HG02763 (cell line): ENCODE measurements at regions not wholly inside any gene's neighbourhood (a gene's known extent, or its start where the extent isn't known, plus 50 kb on each side); places are given as distances from the start of the nearest gene placed in this dataset.
"Not testable (repeated sequence)": the region's sequence is repeated elsewhere in the genome, so short reads cannot be mapped to it uniquely, and the experiment has no call there.

Experiments used
- ATAC-seq: cut with Tn5 transposase; IDR thresholded peaks from one replicate; pipeline ENCODE4 v1.9.1; 2021; ENCODE audit warnings: mild to moderate bottlenecking, moderate library complexity; ENCODE audit not compliant: unreplicated experiment

DNA sequence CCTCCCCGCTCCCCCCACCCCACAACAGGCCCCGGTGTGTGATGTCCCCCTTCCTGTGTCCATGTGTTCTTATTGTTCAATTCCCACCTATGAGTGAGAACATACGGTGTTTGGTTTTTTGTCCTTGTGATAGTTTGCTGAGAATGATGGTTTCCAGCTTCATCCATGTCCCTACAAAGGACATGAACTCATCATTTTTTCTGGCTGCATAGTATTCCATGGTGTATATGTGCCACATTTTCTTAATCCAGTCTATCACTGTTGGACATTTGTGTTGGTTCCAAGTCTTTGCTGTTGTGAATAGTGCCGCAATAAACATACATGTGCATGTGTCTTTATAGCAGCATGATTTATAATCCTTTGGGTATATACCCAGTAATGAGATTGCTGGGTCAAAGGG lies 104.3 kb downstream of the MTPN start:
- not testable (repeated sequence) for ATAC-seq

DNA sequence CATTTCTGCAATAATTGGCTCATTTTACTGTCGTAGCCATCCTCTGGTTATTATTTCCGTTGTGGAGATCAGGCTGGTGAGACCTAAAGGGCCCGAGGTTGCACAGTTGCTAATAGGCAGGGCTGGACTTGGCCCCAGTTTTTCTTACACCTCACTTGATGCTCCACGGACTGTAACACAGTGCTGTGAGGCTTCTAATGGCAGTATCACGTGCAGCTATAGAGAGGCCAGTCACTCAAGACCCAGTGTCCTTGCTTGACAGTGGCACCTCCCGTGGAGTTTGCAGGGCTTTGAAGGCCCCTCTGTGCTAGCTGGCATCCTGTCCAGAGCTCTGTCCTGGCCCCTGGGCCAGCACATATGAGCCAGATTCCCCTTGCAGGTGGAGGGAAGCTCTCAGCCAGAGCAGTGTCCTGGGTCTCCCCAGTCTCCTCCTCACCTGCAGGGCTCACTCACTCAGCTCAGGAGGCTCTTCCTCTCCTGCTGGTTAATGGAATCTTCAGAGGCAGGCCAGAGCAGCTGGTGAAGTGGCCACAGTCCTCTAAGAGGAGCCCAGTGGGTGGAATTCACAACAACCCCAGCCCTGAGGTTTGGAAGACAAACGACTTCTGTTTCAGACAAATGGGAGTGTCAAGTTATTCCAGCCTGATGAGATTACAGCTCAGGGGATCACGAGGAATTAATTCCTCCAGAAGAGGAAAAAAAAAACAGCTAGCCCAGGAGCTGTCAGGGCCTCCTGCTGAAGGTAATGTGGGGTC lies 114.2 kb upstream of the FAM180A start:
- ATAC-seq = no peak

DNA sequence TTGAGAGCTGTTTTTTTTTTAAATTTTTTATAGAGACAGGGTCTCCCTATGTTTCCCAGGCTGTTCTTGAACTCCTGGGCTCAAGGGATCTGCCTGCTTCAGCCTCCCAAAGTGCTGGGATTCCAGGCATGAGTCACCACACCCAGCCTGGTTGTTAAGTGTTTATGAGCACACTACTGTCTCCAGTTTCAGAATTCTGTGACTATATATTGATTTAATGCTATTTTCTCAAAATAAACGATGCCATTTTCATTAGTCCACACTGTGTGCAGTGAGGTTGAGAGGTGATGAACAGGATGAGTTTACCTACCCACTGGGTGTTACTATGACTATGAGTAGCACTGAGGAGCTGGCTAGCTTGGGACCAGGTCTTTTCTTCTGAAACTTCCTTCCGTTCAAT lies 110.9 kb upstream of the FAM180A start:
- no peak for ATAC-seq

DNA sequence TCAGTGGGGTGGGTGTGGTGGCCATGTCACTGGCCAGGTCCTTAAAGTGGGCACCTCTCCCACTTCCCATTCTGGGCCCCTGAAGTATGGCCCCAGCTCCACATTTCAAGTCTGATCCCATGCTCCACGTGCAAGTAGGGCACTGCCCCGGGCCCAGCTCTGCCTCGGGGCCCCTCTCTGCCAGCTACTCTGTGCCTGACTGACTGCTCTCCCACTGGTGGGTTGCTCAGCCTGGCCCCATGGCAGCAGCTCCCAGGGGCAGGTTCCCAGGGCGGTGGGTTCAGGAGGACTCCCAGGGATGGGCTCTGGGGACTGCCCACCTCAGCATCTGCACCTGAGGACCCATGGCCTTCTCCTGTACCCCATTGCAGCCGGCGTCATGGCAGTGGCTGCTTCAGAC lies 110.2 kb upstream of the FAM180A start:
- no peak for ATAC-seq

DNA sequence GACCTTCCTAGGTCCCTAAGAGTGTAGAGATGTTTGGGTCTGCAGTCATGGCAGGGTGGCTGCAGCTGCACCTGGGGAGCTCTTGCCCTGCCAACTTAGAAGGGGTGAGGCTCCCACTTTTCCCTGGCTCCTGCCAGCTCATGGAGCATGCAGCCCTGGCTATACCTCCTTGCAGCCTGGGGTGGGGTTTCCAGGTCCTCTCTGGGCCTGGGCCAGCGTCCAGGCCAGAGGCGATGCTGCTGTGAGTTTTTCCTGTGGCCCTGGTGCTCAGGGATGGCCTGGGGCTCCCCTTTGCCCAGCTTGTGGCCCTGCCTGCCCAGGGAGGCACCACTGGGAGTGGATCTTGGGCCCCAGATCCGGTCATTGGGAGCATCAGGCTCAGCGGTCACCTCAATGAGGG lies 109.8 kb upstream of the FAM180A start:
- ATAC-seq = no peak

DNA sequence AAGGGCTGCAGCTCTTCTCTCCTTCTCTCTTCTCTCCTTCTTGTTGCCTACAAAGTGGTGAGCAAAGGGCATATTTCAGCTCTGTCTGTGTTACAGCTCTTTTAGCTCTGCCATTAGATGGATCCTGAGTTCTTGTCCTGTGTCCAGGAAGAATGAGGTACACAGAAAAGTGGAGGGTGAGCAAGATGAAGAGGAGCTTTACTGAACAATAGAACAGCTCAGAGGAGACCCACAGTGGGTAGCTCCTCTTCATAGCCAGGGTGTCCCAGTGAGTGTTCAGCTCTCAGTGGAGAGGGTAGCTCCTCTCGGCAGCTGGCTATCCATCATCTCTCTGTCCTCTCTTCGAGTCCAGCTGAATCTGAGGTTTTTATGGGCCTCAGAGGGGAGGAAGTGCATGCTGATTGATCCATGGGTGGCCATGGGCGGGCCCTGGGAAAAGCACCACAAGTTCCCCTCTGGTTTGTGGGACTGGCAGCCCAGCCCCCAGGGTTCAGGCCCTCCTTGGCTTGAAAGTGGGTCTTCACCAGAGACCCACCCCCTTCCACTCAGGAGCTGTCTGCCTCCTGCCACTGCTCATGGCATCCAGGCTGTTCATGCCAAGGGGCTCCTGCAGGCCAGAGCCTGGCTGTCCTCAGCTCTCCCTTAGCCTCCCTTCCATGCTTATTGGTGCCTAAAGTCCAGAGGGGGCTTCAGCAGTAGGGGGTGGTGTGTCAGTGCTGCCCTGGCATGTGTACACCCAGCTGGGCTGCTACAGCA lies 109.1 kb upstream of the FAM180A start:
- no peak for ATAC-seq

DNA sequence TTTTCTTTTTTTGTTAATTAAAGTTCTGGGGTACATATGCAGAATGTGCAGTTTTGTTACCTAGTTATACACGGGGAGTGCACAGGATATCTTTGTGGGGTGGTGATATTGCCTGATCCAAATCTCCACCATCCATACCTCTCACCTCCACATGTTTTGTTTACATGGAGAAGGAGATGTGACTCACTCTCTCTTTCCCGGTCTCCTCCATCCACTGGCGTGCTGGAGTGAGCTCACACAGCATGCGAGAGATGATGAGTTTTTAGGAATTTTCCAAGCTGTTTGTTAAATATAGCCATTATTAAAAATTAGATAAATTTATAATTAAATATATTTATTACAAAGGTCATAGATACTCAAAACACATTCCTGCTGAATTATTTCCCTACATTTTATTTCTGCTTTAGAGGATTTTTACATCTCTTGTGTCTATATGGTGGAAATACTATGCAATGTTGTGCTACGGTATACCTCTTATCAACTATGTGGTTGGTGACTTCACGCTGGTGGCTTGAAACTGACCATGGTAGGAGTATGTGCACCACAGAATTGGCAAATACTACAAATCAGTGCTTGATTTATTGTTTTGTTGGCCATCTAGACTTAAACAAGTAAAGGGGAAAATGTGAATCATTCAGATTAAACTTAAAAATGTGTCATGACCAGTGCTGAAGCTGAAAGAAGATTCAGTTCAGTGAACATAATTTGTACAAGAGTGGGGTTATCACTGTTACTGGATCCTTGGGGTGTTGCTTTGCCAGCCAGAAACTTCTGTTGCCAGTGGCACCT lies 107.9 kb upstream of the FAM180A start:
- no peak for ATAC-seq

DNA sequence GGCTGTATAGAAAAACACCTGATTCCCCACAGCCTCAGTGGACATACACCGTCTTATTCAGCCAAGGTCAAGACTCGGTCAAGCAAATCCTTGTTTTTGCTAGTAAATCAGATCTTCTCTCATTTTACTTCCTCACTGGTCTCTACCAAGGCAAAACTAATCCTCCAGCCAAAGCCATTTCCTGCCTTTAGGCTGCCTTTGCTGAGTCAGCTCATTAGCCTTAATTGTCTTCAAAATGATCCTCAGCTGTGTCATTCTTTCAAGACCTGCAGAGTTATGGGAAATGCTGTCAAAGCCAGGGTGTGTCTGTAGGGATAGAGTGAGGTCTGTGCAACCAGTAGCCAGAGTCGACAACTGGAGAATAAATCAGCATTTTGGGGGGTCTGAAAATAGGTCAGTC lies 107.2 kb upstream of the FAM180A start:
- no peak for ATAC-seq

DNA sequence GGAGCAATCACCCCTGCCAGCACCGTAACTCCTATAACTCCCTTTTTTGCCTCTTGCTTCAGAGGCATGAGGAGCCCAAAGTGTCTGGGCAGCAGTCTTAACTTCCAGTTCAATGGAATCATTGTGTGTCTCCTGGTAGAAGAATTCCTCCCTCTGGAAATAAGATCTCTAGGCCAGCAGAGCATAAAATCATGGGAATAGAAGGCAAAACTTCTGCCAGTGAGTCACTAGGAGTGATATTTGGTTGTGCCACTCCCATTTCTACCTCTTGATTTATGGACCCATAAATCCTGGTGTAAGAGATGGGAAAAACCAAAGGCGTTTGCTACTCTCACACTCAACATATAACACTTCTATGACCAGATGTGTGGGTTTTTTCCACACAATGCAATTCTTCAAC lies 104.9 kb upstream of the FAM180A start:
- no peak for ATAC-seq

DNA sequence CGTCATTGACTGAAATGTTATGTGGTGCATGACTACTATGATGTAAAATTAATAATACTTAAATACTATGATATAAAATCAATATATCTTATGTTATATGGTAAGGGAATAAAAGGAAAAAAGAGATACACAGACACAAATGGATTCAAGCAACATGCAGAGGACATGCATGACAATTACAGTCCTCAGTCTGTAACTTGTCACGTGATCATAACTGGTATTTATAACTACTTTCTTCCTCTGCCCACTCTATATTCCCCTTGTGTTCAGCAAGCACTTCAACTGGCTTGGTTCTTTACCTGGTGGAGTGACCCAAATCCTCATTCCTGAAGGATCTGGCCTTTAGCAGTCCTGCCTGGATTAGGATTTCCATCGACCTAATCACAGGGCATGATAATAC lies 104.4 kb upstream of the FAM180A start:
- no peak for ATAC-seq

DNA sequence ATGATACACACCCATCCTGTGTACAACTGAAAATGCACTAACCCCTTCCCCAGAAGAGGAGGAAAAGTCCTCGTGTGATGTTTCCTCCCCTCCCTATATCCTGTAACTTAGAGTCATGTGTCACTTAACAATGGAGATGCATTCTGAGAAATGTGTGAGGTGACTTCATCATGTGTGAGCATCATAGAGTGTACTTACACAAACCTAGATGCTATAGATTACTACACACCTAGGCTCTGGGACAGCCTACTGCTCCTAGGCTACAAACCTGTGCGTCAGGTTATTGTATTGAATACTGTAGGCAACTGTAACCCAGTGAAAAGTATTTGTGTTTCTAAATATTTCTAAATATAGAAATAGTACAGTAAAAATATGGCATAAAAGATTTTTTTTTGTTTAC lies 98.6 kb upstream of the FAM180A start:
- no peak for ATAC-seq

DNA sequence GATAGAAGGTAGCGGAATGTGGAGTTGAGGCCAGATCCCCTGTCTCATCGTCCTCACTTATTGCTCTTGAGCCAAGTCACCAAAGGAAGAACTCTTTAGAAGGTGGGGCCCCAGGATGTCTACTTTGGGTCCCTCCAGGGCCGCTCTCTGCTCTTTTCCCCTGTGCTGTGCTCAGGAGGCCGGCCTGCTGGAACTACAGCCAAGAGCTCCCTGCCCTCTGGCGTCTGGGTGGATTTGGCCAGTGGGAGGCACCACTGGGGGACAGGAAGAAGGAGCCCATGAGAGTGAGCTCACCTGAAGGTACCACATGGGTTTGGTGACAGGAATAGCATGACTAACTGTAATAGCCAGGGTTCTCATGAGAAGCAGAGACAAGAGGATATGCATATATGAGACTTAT lies 97.7 kb upstream of the FAM180A start:
- no peak for ATAC-seq

DNA sequence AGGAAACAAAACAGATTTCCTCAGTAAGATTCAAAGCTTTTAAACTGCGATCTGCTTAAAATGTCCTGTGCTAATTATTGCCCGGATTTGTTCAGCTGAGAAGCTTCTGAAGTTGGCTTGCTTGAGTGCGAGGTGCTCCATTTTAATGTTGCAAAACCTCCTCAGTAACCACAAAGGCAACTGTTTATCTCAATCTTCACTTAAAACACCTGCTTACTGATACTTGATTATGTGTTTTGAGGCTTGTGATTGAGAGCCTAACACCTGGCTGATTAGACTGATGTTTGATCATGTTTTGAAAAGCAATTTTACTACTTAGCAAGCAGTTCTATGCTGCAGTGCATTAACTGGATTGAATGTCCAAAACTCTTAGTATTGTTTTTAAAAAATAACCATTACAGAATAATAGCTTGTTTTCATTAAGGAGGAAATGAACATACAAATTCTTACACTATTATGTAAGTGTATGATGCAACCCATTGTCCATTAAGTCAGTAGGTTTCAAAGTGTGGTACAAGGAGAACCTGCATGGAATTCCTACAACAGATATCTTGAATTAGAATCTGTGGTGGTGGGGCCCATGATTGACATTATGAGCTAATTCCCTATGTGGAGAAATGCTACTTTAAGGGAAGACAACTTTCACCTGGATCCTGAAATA lies 96.9 kb upstream of the FAM180A start:
- ATAC-seq = no peak

DNA sequence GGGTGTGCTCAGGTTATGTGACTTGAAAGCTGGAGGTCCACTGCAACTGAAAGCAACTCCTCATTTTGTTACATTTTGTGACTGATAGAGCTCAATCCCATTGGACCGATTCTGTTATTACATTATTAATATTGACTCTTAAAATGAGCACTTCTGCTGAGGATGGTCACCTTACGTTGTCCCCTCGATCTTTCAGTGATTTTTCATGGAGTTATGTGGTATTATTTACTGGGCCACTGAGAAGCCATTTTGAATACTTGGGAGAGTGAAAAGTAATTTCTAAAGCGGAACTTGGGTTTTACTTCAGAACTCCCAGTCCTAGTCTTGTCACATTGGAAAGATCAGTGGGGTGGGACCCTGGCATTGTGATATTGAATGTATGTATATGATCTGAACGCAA lies 96.3 kb upstream of the FAM180A start:
- ATAC-seq = no peak

DNA sequence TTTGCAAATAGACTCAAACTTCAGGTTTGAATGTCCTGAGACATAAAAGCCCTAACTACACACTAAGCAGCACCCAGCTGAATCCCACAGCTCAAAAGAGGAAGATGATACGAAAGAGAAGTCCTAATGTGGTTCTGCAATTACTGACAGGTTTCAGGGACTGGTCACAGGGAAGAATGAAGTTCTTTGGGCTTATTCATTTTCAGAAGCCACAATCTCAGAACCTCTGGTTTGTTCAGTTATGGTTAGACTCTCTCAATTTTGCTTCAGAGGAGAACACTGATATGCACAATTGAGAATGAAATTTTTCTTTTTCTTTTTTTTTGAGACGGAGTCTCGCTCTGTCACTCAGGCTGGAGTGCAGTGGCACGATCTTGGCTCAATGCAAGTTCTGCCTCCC lies 94.6 kb upstream of the FAM180A start:
- peak; percentile 90 for ATAC-seq

DNA sequence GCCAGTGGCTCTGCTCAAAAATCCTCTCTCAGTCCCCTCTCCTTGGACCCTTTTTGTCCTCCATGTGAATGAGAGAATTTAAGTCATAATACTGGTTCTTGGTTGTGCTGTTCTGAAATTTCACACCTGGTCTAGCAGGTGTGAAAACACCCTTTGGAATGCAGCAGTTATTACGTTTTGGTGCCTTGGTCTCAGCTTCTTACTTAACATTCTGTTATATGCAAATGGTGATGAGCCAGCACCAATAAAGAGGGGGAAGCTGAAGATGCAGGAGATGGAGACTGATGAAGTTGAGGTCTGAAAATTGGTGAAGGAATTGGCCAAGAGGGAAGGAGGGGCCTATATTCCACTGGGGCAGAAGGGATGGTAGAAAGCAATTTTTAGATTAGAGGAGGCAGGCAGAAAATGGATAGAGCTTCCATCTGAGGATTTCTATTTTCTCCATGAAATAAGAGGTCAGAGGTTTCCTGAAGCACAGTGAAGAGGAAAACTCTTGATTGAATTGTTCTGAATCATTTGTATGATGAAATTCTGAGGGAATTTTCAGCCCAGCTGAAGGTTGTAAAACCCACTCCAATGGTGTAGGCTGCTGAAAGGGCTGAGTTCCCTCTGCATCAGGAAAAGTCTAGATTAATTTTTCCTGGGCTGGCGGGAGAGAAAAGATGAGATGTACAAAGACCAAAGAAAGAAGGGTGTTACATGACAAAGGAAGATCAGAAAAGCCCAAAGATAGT lies 94.0 kb upstream of the FAM180A start:
- ATAC-seq = no peak

DNA sequence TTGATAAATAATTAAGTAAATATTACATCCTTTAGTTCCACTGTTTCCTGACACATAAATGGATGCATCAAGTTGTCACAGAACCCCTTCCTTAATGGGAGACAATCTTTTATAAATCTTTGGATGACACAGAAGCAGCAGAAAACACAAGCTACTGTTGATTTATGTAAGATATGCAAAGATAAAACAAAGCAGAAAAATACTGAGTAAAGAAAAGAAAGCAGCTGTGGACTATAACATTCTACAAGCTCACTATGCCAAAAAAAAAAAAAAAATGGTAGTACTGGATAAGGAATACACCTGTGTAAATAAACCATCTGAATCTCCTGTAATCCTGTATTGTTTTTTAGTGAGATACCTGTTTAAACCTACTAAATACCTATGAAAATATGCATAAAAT lies 92.0 kb upstream of the FAM180A start:
- no peak for ATAC-seq

DNA sequence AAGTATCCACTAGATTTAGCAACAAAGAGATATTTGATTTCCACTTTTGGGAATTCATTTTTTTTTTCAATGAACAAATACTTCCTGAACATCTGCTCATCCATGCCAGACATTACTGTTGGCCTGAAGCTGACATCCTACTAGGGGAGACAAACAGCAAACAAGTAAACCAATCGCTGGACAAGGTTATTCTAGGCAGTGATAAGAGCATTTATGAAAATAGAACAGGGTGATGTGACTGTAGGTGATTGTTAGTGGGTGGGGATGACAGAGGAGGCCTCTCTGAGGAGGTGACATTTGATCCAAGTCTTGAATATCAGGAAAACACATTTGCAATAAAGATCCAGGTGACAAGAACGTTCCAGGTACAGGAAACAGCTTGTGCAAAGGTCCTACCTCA lies 89.1 kb upstream of the FAM180A start:
- no peak for ATAC-seq

DNA sequence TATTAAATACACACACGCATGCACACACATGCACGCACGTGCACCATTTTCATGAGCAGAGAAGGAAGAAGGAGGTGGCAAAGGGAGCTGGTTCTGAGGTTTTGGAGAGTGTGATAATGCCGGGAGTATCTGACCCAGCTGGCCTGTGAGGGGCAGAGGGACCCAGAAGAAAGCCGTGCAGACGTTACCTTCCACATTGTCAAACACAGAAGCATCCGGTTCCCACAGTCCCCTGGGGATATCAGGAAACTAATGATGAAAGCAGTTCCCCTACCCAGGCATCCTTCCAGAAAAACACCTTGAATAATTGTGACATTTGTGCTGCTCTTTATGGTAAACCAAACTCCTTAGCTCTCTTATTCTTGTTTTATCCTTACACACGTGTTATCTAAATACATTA lies 85.7 kb upstream of the FAM180A start:
- no peak for ATAC-seq

DNA sequence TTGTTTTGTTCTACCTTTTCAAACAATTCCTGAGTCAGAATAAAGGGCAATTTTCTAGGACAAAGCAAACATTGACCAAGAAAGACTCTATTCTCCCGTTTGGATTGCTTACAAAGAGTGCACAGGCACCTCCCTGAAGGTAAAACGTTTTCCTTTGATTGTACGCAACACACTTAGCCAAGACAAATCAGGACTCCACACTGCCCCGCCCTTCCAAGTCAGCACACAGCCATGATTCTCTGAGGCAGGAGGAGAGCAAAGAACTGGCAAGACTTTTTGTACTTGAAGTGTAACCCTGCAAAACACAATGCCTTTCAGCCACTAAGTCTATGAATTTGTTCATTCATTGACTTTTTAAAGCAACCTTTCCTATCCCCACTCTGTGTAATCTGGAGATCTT lies 85.0 kb upstream of the FAM180A start:
- ATAC-seq = no peak
